ENCODE measurements at regions not wholly inside any gene's neighbourhood (a gene's known extent, or its start where the extent isn't known, plus 50 kb on each side); places are given as distances from the start of the nearest gene placed in this dataset.

DNA sequence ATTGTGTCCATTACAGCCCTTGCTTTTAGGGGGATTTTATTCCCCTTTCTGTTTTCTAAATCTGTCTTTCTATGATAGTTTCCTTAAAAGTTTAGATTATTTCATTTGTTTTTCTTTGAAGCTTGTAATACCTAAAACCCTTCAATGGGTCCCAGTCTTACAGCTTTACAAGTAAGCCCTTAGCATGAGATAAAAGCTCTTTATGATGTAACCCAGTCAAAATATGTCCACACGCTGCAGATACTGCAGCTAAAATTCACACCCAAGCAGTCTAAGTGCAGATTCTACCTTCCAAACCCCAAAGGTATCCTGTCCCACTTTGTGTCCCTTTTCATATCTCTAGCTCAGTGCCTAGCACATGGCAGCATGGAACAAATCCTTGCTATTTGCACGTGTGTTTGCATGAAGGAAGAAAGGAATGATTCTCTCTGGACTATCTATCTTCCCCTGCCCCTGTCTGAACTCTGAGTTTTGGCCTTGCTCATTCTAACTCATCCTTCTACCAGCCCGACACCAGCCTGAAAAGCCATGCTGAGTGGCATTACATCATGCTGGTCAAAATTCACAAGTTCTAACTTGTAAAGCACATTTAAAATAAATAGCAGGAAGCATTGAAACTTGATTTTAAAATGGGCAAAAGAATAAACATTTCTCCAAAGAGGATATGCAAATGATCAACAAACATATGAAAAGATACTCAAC, 623.2 kb downstream of the IRS1 start:
- TF ChIP-seq, protein P1, sequence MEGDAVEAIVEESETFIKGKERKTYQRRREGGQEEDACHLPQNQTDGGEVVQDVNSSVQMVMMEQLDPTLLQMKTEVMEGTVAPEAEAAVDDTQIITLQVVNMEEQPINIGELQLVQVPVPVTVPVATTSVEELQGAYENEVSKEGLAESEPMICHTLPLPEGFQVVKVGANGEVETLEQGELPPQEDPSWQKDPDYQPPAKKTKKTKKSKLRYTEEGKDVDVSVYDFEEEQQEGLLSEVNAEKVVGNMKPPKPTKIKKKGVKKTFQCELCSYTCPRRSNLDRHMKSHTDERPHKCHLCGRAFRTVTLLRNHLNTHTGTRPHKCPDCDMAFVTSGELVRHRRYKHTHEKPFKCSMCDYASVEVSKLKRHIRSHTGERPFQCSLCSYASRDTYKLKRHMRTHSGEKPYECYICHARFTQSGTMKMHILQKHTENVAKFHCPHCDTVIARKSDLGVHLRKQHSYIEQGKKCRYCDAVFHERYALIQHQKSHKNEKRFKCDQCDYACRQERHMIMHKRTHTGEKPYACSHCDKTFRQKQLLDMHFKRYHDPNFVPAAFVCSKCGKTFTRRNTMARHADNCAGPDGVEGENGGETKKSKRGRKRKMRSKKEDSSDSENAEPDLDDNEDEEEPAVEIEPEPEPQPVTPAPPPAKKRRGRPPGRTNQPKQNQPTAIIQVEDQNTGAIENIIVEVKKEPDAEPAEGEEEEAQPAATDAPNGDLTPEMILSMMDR (IDR thresholded peaks at IDR 0.05) = no peak
- TF ChIP-seq POLR2A (IDR thresholded peaks at IDR 0.05) = no peak

All from heart left ventricle (tissue), 13 donors.